ENCODE measurements at regions not wholly inside any gene's neighbourhood (a gene's known extent, or its start where the extent isn't known, plus 50 kb on each side); places are given as distances from the start of the nearest gene placed in this dataset.

- TF ChIP-seq CTCF (IDR thresholded peaks at IDR 0.05), result no peak
- TF ChIP-seq POLR2A (IDR thresholded peaks at IDR 0.05), result no peak
- no peak for TF ChIP-seq POLR2AphosphoS5 (IDR thresholded peaks at IDR 0.05)
These were observed 111.7 kb upstream of the TAPT1 start for GRCh38 chr4:16337936-16338335.
